Neural cell (in vitro differentiated cells): ENCODE measurements at regions not wholly inside any gene's neighbourhood (a gene's known extent, or its start where the extent isn't known, plus 50 kb on each side); places are given as distances from the start of the nearest gene placed in this dataset.

Experiments used
- H2AFZ ChIP-seq: fragments of 200-600, 300-800 bp; sonication (generic), shearing (Covaris generic); 2 replicates; pipeline ENCODE4 v1.6.0; 2014; ENCODE audit warnings: low read depth, mild to moderate bottlenecking, antibody characterized with exemption, low read length, moderate library complexity
- H3F3A ChIP-seq: fragments of 200-600 bp; shearing (Covaris generic); 2 replicates; pipeline ENCODE4 v1.6.1; 2016; ENCODE audit warnings: mild to moderate bottlenecking, moderate library complexity, mixed read lengths, antibody characterized with exemption, low read length; ENCODE audit not compliant: insufficient read depth, poor library complexity, severe bottlenecking
- H3K27ac ChIP-seq: fragments of 200-600, 300-800 bp; sonication (generic), shearing (Covaris generic); 2 replicates; pipeline ENCODE4 v1.5.1; 2014; ENCODE audit warnings: mild to moderate bottlenecking, low read length, moderate library complexity
- H3K27me3 ChIP-seq: fragments of 300-800, 200-600 bp; sonication (generic), shearing (Covaris generic); 2 replicates; pipeline ENCODE4 v1.6.0; 2014; ENCODE audit warnings: mild to moderate bottlenecking, low read depth, low read length, moderate library complexity; ENCODE audit not compliant: insufficient read depth
- H3K36me3 ChIP-seq: fragments of 300-800, 200-600 bp; sonication (generic), shearing (Covaris generic); 2 replicates; pipeline ENCODE4 v1.5.1; 2014; ENCODE audit warnings: mild to moderate bottlenecking, antibody characterized with exemption, low read length, moderate library complexity; ENCODE audit not compliant: insufficient read depth
- H3K4me2 ChIP-seq: fragments of 300-800, 200-600 bp; sonication (generic), shearing (Covaris generic); 2 replicates; pipeline ENCODE4 v1.6.0; 2014; ENCODE audit warnings: mild to moderate bottlenecking, low read length
- H3K4me3 ChIP-seq: fragments of 300-800, 200-600 bp; sonication (generic), shearing (Covaris generic); 2 replicates; pipeline ENCODE4 v1.5.1; 2014; ENCODE audit warnings: mild to moderate bottlenecking, low read length, moderate library complexity
- H3K79me2 ChIP-seq: fragments of 200-600 bp; shearing (Covaris generic); replicated peaks from 2 replicates; pipeline ENCODE4 v1.6.0; 2014; ENCODE audit warnings: mild to moderate bottlenecking, low read length, moderate library complexity; ENCODE audit not compliant: insufficient read depth
- H3K9ac ChIP-seq: fragments of 300-800, 200-600 bp; sonication (generic), shearing (Covaris generic); 2 replicates; pipeline ENCODE4 v1.6.1; 2016; ENCODE audit warnings: mild to moderate bottlenecking, low read length, mixed read lengths
- H3K9me2 ChIP-seq: fragments of 200-600 bp; shearing (Covaris generic); 2 replicates; pipeline ENCODE4 v1.6.1; 2016; ENCODE audit warnings: mild to moderate bottlenecking, low read length, mixed read lengths; ENCODE audit not compliant: insufficient read depth
- H3K9me3 ChIP-seq: fragments of 200-600, 300-800 bp; sonication (generic), shearing (Covaris generic); 2 replicates; pipeline ENCODE4 v1.6.1; 2016; ENCODE audit warnings: mild to moderate bottlenecking, mixed run types, low read length, moderate library complexity, mixed read lengths
- H4K20me1 ChIP-seq: fragments of 200-600 bp; shearing (Covaris generic); 2 replicates; pipeline ENCODE4 v1.6.1; 2016; ENCODE audit warnings: mild to moderate bottlenecking, mixed run types; ENCODE audit not compliant: insufficient read depth
- EP300 ChIP-seq: fragments of 450-650 bp; conservative IDR thresholded peaks from 2 replicates; pipeline ENCODE4 v1.6.1; 2014; ENCODE audit warnings: antibody characterized with exemption, mild to moderate bottlenecking, moderate library complexity; ENCODE audit not compliant: poor library complexity, severe bottlenecking
- EZH2 ChIP-seq: fragments of 200-600, 300-800 bp; shearing (Covaris generic), sonication (generic); IDR thresholded peaks from 2 replicates; pipeline ENCODE4 v1.6.1; 2014; ENCODE audit warnings: antibody characterized with exemption, low read length, borderline replicate concordance, mild to moderate bottlenecking; ENCODE audit not compliant: insufficient read depth, poor library complexity, severe bottlenecking
- MXI1 ChIP-seq: fragments of 450-650 bp; conservative IDR thresholded peaks from 2 replicates; pipeline ENCODE4 v1.6.1; 2014; ENCODE audit warnings: antibody characterized with exemption, mild to moderate bottlenecking; ENCODE audit not compliant: poor library complexity, severe bottlenecking
- POLR2AphosphoS5 ChIP-seq: IDR thresholded peaks from 2 replicates; pipeline ENCODE4 v1.6.1; 2012
- RAD21 ChIP-seq: fragments of 450-650 bp; conservative IDR thresholded peaks from 2 replicates; pipeline ENCODE4 v1.6.1; 2014; ENCODE audit warnings: antibody characterized with exemption, mild to moderate bottlenecking, moderate library complexity
- SMC3 ChIP-seq: fragments of 450-650 bp; conservative IDR thresholded peaks from 2 replicates; pipeline ENCODE4 v1.6.1; 2014; ENCODE audit warnings: antibody characterized with exemption, mild to moderate bottlenecking, moderate library complexity; ENCODE audit not compliant: poor library complexity
- TAF1 ChIP-seq: IDR thresholded peaks from 2 replicates; pipeline ENCODE4 v1.6.1; 2012; ENCODE audit warnings: low read depth
- TF ChIP-seq, protein P1 (sequence below): fragments of 450-650 bp; IDR thresholded peaks from 2 replicates; pipeline ENCODE4 v1.5.1; 2014; ENCODE audit warnings: antibody characterized with exemption, mild to moderate bottlenecking, moderate library complexity; ENCODE audit not compliant: poor library complexity, severe bottlenecking
- TF ChIP-seq, protein P2 (sequence below): IDR thresholded peaks from 2 replicates; pipeline ENCODE4 v1.6.1; 2012; ENCODE audit warnings: borderline replicate concordance

DNA sequence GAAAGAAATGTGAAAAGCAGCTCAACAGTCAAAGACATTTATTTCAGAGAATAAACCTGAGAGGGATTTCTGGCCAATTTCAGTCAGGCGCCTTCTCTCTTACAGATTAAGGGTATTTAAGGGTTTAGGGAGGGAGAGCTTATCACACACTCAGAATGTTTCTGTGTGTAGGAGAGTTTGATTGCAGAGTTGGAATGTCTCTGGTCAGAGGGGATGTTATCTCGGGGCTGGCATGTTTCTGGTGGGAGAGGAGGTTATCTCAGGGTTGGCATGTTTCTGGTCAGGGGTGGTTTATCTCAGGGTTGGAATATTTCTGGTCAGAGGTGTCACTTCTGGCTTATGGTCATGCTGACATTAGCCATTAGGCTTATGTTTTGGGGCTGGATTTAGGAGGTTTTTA is 1920.5 kb upstream of the PCDH7 start:
- Histone ChIP-seq H3K27ac (no peak overlapping the region), H3F3A (no peaks in the 10 kb centered on the region), H3K4me3 (no peak overlapping the region), H3K9me3 (no peaks in the 10 kb centered on the region), H3K9me2 (no peaks in the 10 kb centered on the region), H3K9ac (no peak overlapping the region), H2AFZ (no peak overlapping the region), H3K36me3 (no peaks in the 10 kb centered on the region), H3K27me3 (no peaks in the 10 kb centered on the region), H3K4me2 (no peak overlapping the region), H4K20me1 (no peaks in the 10 kb centered on the region), H3K79me2 (no peaks in the 10 kb centered on the region)
- no peak for TF ChIP-seq EZH2

DNA sequence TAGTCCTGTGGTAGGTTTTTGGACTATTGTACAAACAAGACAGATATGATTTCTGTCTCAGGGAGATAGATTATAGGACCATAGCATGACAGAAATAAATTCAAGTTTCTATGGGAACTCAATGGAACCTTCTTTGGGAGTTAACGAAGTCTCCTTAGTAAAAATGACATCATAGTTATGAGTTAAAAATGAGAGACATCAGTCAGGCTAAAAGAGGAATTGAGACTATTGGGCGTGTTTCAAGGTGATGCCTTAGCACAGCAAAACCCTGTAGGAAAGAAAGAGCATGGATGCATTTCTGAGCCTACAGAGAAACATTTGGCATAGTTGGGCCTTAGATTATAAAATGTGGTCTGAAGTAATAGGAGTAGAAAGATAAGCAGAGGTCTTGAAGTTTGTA is 1909.1 kb upstream of the PCDH7 start:
- TF ChIP-seq RAD21 (no peak), SMC3 (no peak), TAF1 (no peak)
- TF ChIP-seq, protein P1, sequence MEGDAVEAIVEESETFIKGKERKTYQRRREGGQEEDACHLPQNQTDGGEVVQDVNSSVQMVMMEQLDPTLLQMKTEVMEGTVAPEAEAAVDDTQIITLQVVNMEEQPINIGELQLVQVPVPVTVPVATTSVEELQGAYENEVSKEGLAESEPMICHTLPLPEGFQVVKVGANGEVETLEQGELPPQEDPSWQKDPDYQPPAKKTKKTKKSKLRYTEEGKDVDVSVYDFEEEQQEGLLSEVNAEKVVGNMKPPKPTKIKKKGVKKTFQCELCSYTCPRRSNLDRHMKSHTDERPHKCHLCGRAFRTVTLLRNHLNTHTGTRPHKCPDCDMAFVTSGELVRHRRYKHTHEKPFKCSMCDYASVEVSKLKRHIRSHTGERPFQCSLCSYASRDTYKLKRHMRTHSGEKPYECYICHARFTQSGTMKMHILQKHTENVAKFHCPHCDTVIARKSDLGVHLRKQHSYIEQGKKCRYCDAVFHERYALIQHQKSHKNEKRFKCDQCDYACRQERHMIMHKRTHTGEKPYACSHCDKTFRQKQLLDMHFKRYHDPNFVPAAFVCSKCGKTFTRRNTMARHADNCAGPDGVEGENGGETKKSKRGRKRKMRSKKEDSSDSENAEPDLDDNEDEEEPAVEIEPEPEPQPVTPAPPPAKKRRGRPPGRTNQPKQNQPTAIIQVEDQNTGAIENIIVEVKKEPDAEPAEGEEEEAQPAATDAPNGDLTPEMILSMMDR: no peak
- TF ChIP-seq, protein P2, sequence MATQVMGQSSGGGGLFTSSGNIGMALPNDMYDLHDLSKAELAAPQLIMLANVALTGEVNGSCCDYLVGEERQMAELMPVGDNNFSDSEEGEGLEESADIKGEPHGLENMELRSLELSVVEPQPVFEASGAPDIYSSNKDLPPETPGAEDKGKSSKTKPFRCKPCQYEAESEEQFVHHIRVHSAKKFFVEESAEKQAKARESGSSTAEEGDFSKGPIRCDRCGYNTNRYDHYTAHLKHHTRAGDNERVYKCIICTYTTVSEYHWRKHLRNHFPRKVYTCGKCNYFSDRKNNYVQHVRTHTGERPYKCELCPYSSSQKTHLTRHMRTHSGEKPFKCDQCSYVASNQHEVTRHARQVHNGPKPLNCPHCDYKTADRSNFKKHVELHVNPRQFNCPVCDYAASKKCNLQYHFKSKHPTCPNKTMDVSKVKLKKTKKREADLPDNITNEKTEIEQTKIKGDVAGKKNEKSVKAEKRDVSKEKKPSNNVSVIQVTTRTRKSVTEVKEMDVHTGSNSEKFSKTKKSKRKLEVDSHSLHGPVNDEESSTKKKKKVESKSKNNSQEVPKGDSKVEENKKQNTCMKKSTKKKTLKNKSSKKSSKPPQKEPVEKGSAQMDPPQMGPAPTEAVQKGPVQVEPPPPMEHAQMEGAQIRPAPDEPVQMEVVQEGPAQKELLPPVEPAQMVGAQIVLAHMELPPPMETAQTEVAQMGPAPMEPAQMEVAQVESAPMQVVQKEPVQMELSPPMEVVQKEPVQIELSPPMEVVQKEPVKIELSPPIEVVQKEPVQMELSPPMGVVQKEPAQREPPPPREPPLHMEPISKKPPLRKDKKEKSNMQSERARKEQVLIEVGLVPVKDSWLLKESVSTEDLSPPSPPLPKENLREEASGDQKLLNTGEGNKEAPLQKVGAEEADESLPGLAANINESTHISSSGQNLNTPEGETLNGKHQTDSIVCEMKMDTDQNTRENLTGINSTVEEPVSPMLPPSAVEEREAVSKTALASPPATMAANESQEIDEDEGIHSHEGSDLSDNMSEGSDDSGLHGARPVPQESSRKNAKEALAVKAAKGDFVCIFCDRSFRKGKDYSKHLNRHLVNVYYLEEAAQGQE: no peak

DNA sequence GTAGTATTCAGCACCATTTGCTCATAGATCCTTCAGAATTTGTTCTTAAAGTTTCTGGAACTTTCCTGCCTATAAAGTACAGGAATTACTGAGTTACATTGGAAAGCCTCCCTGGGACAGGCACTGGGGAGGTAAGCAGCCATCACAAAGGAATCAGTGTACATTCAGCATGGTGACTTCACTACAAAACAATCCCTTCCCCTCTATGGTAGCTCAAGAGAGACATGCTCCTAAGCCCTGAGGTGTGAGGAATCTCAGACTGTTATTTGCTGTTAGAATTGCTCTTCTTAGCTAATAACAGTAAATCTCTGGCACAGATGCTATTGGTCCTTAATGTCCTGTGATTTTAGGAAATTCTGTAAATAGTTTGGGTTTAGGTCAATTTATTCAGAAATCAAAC is 1898.0 kb upstream of the PCDH7 start:
- Histone ChIP-seq H2AFZ (no peak overlapping the region), H3K27me3 (no peaks in the 10 kb centered on the region), H3K4me2 (no peak overlapping the region), H3K36me3 (no peaks in the 10 kb centered on the region), H3K4me3 (no peak overlapping the region), H3K9me3 (peaks cover 5% of the 10 kb centered on the region), H3K27ac (no peak overlapping the region), H3K9me2 (no peaks in the 10 kb centered on the region), H4K20me1 (no peaks in the 10 kb centered on the region), H3K79me2 (no peaks in the 10 kb centered on the region), H3K9ac (no peak overlapping the region), H3F3A (no peaks in the 10 kb centered on the region)
- TF ChIP-seq POLR2AphosphoS5: no peak
- TF ChIP-seq RAD21: no peak
- no peak for TF ChIP-seq EP300
- TF ChIP-seq, protein P1: no peak
- TF ChIP-seq MXI1: no peak
- TF ChIP-seq, protein P2: no peak
- no peak for TF ChIP-seq EZH2

More for the DNA sequence above, 1909.1 kb upstream of the PCDH7 start:
- H3K27me3 ChIP-seq: no peaks in the 10 kb centered on the region
- no peak overlapping the region for H3K9ac ChIP-seq
- H3K4me2 ChIP-seq: no peak overlapping the region
- H2AFZ ChIP-seq: no peak overlapping the region
- H3F3A ChIP-seq: no peaks in the 10 kb centered on the region
- no peak overlapping the region for H3K27ac ChIP-seq
- no peak overlapping the region for H3K4me3 ChIP-seq
- no peaks in the 10 kb centered on the region for H3K36me3 ChIP-seq
- no peaks in the 10 kb centered on the region for H3K9me2 ChIP-seq
- H4K20me1 ChIP-seq: no peaks in the 10 kb centered on the region
- H3K9me3 ChIP-seq: no peaks in the 10 kb centered on the region
- no peaks in the 10 kb centered on the region for H3K79me2 ChIP-seq
